B cell (primary cell): ENCODE measurements at regions not wholly inside any gene's neighbourhood (a gene's known extent, or its start where the extent isn't known, plus 50 kb on each side); places are given as distances from the start of the nearest gene placed in this dataset.
"Not testable (repeated sequence)": the region's sequence is repeated elsewhere in the genome, so short reads cannot be mapped to it uniquely, and the experiment has no call there.

Source experiments
- ATAC-seq: fragments of 200-7000 bp; cut with Tn5 transposase; one replicate; pipeline ENCODE4 v1.10.0; 2021; ENCODE audit warnings: low read depth, mild to moderate bottlenecking, moderate number of reproducible peaks, moderate library complexity
- CTCF ChIA-PET: fragments of 350-600 bp; sonication (Branson Sonifier 250); formaldehyde crosslinking; loops from one replicate; lab custom pipeline; 2021; ENCODE audit warnings: antibody characterized with exemption, inconsistent platforms; lab: Charles Lee
- POLR2A ChIA-PET: fragments of 350-600 bp; sonication (Branson Sonifier 250); formaldehyde crosslinking; loops from one replicate; lab custom pipeline; 2021; ENCODE audit warnings: antibody characterized with exemption; lab: Charles Lee
- DNase-seq: peaks from one replicate; pipeline ENCODE4 v3.0.0; 2013
- H2AFZ ChIP-seq: 2 replicates; pipeline ENCODE4 v1.6.1; 2012; ENCODE audit warnings: mild to moderate bottlenecking, low read depth, low read length; ENCODE audit not compliant: insufficient read depth, poor library complexity, severe bottlenecking
- H3K27ac ChIP-seq, 2 donors: 1 replicate in 1 of 2; 2 replicates in 1 of 2; pipeline ENCODE4 v1.5.1; 2012 to 2013; ENCODE audit warnings: low read length in 2 of 2, mild to moderate bottlenecking in 2 of 2, moderate library complexity in 1 of 2
- H3K27me3 ChIP-seq, 4 experiments: fragments of 200-600 bp in 1 of 4; sonication (generic) in 1 of 4; replicated peaks in 1 of 4; 1 replicate in 2 of 4; 2 replicates in 2 of 4; pipeline versions ENCODE4 v1.6.1 to v1.7.0; 2013 to 2016; ENCODE audit warnings: low read length in 3 of 4, mild to moderate bottlenecking in 2 of 4, mixed read lengths in 1 of 4, moderate library complexity in 1 of 4; ENCODE audit not compliant: insufficient read depth in 4 of 4, control insufficient read depth in 3 of 4; ENCODE audit errors: control extremely low read depth in 1 of 4
- H3K36me3 ChIP-seq, 2 experiments: replicated peaks in 1 of 2; 1 replicate in 1 of 2; 2 replicates in 1 of 2; pipeline versions ENCODE4 v1.6.1 to v1.7.1; 2013; ENCODE audit warnings: low read length in 1 of 2; ENCODE audit not compliant: insufficient read depth in 2 of 2, control insufficient read depth in 1 of 2; ENCODE audit errors: control extremely low read depth in 1 of 2, extremely low read depth in 1 of 2
- H3K4me1 ChIP-seq, 2 donors: fragments of 200-600 bp in 1 of 2; sonication (generic) in 1 of 2; 1 replicate in 1 of 2; 2 replicates in 1 of 2; pipeline versions ENCODE4 v1.5.1 to v1.6.1; 2013 to 2017; ENCODE audit warnings: low read length in 2 of 2; ENCODE audit not compliant: control insufficient read depth in 2 of 2, insufficient read depth in 2 of 2
- H3K4me2 ChIP-seq: replicated peaks from 2 replicates; pipeline ENCODE3; 2012; ENCODE audit warnings: mild to moderate bottlenecking, low read depth, low read length; ENCODE audit not compliant: poor library complexity, severe bottlenecking
- H3K4me3 ChIP-seq, 5 experiments: fragments of 200-600 bp in 1 of 5; sonication (generic) in 1 of 5; 1 replicate in 3 of 5; 2 replicates in 2 of 5; pipeline versions ENCODE4 v1.5.1 to v1.7.0; 2011 to 2016; ENCODE audit warnings: low read length in 4 of 5, mild to moderate bottlenecking in 4 of 5, low read depth in 2 of 5, control low read depth in 1 of 5, moderate library complexity in 1 of 5; ENCODE audit not compliant: insufficient read depth in 1 of 5; ENCODE audit errors: control extremely low read depth in 1 of 5, extremely low read depth in 1 of 5
- H3K79me2 ChIP-seq: fragments of 200-600 bp; sonication (generic); one replicate; pipeline ENCODE4 v1.6.0; 2016; ENCODE audit warnings: low read length; ENCODE audit not compliant: control insufficient read depth, insufficient read depth
- H3K9ac ChIP-seq: fragments of 200-600 bp; sonication (generic); 2 replicates; pipeline ENCODE4 v1.6.1; 2017; ENCODE audit warnings: mild to moderate bottlenecking, low read length, moderate library complexity
- H3K9me3 ChIP-seq, 3 donors: one replicate each; pipeline versions ENCODE4 v1.6.1 to v1.7.1; 2013; ENCODE audit warnings: low read length in 2 of 3; ENCODE audit not compliant: control insufficient read depth in 2 of 3, insufficient read depth in 1 of 3; ENCODE audit errors: control extremely low read depth in 1 of 3
- H4K20me1 ChIP-seq: 2 replicates; pipeline ENCODE4 v1.6.0; 2012; ENCODE audit warnings: mild to moderate bottlenecking, low read length; ENCODE audit not compliant: insufficient read depth, control insufficient read depth, poor library complexity, severe bottlenecking
- H3K27ac Mint-ChIP-seq: one replicate; pipeline ENCODE4 v1.8.0; 2021; ENCODE audit warnings: mixed read lengths
- H3K27me3 Mint-ChIP-seq: one replicate; pipeline ENCODE4 v1.8.0; 2021; ENCODE audit warnings: mixed read lengths
- H3K4me1 Mint-ChIP-seq: one replicate; pipeline ENCODE4 v1.8.0; 2021; ENCODE audit warnings: mixed read lengths
- H3K4me3 Mint-ChIP-seq: one replicate; pipeline ENCODE4 v1.8.0; 2021; ENCODE audit warnings: mixed read lengths
- H3K9me3 Mint-ChIP-seq: one replicate; pipeline ENCODE4 v1.8.0; 2022; ENCODE audit warnings: mixed read lengths; ENCODE audit not compliant: insufficient read depth
- CTCF ChIP-seq: fragments of 200-600 bp; IDR thresholded peaks from one replicate; pipeline ENCODE4 v1.8.0; 2022; ENCODE audit warnings: antibody characterized with exemption, mild to moderate bottlenecking
- EZH2 ChIP-seq: IDR thresholded peaks from 2 replicates; pipeline ENCODE4 v1.6.1; 2012; ENCODE audit warnings: borderline replicate concordance, low read depth, mild to moderate bottlenecking, moderate library complexity, low read length; ENCODE audit not compliant: insufficient read depth, poor library complexity, severe bottlenecking
- WGBS: methylation state at CpG from one replicate; pipeline ENCODE4 v1.1.5; 2013; ENCODE audit warnings: missing lambda C conversion rate; ENCODE audit not compliant: insufficient coverage; 5-methylcytosine and 5-hydroxymethylcytosine counted together
- intact Hi-C: fragments of 100-400 bp; cut with micrococcal nuclease; formaldehyde crosslinking; loops from one replicate; pipeline ENCODE4 v1.10.0; 2022

GRCh38 chr1:94757931-94758330 lies 62.2 kb upstream of the SLC44A3 start:
- ATAC-seq (no peak), DNase-seq (no peak)
- Histone ChIP-seq H3K27ac (no peak overlapping the region), H3K27me3 (peaks cover 0 to 5% (median 4%) of the 10 kb centered on the region in 4 experiments), H3K4me3 (no peak overlapping the region), H4K20me1 (no peaks in the 10 kb centered on the region), H3K36me3 (no peaks in the 10 kb centered on the region), H3K9ac (no peak overlapping the region), H2AFZ (no peak overlapping the region), H3K79me2 (no peaks in the 10 kb centered on the region), H3K9me3 (no peaks in the 10 kb centered on the region), H3K4me2 (no peak overlapping the region), H3K4me1 (no peaks in the 10 kb centered on the region)
- Mint-ChIP-seq H3K4me1 (no peaks in the 10 kb centered on the region), H3K9me3 (no peaks in the 10 kb centered on the region), H3K27ac (no peak overlapping the region), H3K4me3 (no peak overlapping the region), H3K27me3 (peaks cover 30% of the 10 kb centered on the region)
- 96% methylated on average over 5 of the region's 7 CpGs for WGBS
- CTCF ChIA-PET = no interaction called here
- POLR2A ChIA-PET = no interaction called here
- intact Hi-C loops = no loop called here
- TF ChIP-seq CTCF (no peak), EZH2 (no peak)

- H3K27me3 ChIP-seq = peaks cover 0 to 5% (median 4%) of the 10 kb centered on the region in 4 experiments
- H2AFZ ChIP-seq = no peak overlapping the region
- no peak overlapping the region for H3K4me3 ChIP-seq
- TF ChIP-seq CTCF = no peak
- TF ChIP-seq EZH2 = no peak
- no peaks in the 10 kb centered on the region for H3K79me2 ChIP-seq
- no peak overlapping the region for H3K27ac ChIP-seq
- Mint-ChIP-seq H3K27me3 (peaks cover 30% of the 10 kb centered on the region), H3K4me1 (no peaks in the 10 kb centered on the region), H3K9me3 (no peaks in the 10 kb centered on the region), H3K27ac (no peak overlapping the region), H3K4me3 (no peak overlapping the region)
- WGBS = 33% methylated on average over 6 of the region's 7 CpGs
- DNase-seq (no peak), ATAC-seq (no peak)
- no peak overlapping the region for H3K4me2 ChIP-seq
- ChIA-PET CTCF (interaction anchor here (1.6 kb wide), 1 partner anchor 51 kb away, joined by 3 read pairs; no protein-coding TSS in a partner anchor), POLR2A (no interaction called here)
- no peaks in the 10 kb centered on the region for H3K4me1 ChIP-seq
- no peaks in the 10 kb centered on the region for H3K9me3 ChIP-seq
- no peaks in the 10 kb centered on the region for H4K20me1 ChIP-seq
- no peak overlapping the region for H3K9ac ChIP-seq
- intact Hi-C loops = no loop called here
- H3K36me3 ChIP-seq = no peaks in the 10 kb centered on the region
Observed at GRCh38 chr1:94755675-94756074, 64.5 kb upstream of the SLC44A3 start.

- H3K9me3 ChIP-seq, H4K20me1 ChIP-seq, H3K4me2 ChIP-seq, DNase-seq, H3K27ac Mint-ChIP-seq, ATAC-seq, H3K4me1 Mint-ChIP-seq, H3K4me3 Mint-ChIP-seq, POLR2A ChIA-PET, H3K27me3 ChIP-seq, intact Hi-C loops, H3K9ac ChIP-seq, H3K79me2 ChIP-seq, H3K36me3 ChIP-seq, H3K4me3 ChIP-seq, H3K9me3 Mint-ChIP-seq, H3K4me1 ChIP-seq, H3K27ac ChIP-seq, H2AFZ ChIP-seq: not testable (repeated sequence)
- CTCF ChIA-PET = interaction anchor here (1.6 kb wide), 1 partner anchor 51 kb away, joined by 3 read pairs; no protein-coding TSS in a partner anchor
- WGBS = 56% methylated on average over 1 of the region's 3 CpGs
- H3K27me3 Mint-ChIP-seq = peaks cover 30% of the 10 kb centered on the region
Observed at GRCh38 chr1:94755016-94755415, 65.1 kb upstream of the SLC44A3 start.
